ENCODE measurements at regions not wholly inside any gene's neighbourhood (a gene's known extent, or its start where the extent isn't known, plus 50 kb on each side); places are given as distances from the start of the nearest gene placed in this dataset.

DNA sequence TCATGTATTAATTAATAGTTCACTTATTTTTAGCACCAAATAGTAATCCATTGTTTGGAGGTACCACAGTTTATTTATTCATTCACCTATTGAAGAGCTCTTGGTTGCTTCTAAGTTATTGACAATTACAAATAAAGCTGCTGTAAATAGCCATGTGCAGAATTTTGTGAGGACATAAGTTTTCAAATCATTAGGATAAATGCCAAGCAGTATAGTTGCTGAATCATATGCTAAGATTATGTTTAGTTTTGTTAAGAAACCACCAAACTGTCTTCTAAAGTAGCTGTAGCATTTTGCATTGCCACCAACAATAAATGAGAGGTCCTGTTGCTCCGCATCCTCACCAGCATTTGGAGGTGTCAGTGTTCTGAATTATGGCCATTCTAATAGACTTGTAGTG, 2126.8 kb downstream of the PCDH9 start:
- TF ChIP-seq, protein P1, sequence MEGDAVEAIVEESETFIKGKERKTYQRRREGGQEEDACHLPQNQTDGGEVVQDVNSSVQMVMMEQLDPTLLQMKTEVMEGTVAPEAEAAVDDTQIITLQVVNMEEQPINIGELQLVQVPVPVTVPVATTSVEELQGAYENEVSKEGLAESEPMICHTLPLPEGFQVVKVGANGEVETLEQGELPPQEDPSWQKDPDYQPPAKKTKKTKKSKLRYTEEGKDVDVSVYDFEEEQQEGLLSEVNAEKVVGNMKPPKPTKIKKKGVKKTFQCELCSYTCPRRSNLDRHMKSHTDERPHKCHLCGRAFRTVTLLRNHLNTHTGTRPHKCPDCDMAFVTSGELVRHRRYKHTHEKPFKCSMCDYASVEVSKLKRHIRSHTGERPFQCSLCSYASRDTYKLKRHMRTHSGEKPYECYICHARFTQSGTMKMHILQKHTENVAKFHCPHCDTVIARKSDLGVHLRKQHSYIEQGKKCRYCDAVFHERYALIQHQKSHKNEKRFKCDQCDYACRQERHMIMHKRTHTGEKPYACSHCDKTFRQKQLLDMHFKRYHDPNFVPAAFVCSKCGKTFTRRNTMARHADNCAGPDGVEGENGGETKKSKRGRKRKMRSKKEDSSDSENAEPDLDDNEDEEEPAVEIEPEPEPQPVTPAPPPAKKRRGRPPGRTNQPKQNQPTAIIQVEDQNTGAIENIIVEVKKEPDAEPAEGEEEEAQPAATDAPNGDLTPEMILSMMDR (IDR thresholded peaks at IDR 0.05; ENCODE audit: low read depth, low read length) = no peak
- no peak for TF ChIP-seq EZH2phosphoT487 (IDR thresholded peaks at IDR 0.05; ENCODE audit: low read depth)
